GM12872 (cell line): ENCODE measurements at regions not wholly inside any gene's neighbourhood (a gene's known extent, or its start where the extent isn't known, plus 50 kb on each side); places are given as distances from the start of the nearest gene placed in this dataset.

ENCODE experiments used
- TF ChIP-seq, protein P1 (sequence below): IDR thresholded peaks from 3 replicates; pipeline ENCODE4 v1.5.1; 2011; ENCODE audit warnings: low read depth, mild to moderate bottlenecking, low read length, moderate library complexity; ENCODE audit not compliant: insufficient read depth

DNA sequence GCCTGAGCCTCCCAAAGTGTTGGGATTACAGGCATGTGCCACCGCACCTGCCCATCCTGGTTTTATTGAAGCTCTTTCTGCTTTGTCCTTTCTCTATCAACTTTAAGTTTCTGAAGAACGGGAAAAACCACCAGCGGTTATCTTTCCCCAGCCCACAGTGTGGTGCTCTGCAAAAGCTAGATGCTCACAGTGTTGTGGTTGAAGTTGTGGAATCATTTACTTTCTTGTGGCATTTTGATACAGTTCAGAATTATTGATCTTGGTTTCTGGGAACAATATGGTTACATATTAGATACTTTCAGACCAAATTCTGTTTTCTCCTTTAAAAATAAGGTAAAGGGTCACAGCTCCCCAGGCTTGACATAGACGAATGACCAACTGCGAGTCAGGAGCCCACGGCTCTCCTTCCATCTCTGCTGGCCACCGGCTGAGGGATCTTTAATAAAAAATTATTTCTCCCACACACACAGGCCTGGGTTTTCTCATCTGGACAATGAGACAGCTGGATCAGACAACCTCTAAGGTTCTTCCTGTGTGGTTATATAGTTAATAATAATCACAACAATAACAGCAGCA, 385.3 kb downstream of the SETD4 start:
- TF ChIP-seq, protein P1, sequence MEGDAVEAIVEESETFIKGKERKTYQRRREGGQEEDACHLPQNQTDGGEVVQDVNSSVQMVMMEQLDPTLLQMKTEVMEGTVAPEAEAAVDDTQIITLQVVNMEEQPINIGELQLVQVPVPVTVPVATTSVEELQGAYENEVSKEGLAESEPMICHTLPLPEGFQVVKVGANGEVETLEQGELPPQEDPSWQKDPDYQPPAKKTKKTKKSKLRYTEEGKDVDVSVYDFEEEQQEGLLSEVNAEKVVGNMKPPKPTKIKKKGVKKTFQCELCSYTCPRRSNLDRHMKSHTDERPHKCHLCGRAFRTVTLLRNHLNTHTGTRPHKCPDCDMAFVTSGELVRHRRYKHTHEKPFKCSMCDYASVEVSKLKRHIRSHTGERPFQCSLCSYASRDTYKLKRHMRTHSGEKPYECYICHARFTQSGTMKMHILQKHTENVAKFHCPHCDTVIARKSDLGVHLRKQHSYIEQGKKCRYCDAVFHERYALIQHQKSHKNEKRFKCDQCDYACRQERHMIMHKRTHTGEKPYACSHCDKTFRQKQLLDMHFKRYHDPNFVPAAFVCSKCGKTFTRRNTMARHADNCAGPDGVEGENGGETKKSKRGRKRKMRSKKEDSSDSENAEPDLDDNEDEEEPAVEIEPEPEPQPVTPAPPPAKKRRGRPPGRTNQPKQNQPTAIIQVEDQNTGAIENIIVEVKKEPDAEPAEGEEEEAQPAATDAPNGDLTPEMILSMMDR = no peak

DNA sequence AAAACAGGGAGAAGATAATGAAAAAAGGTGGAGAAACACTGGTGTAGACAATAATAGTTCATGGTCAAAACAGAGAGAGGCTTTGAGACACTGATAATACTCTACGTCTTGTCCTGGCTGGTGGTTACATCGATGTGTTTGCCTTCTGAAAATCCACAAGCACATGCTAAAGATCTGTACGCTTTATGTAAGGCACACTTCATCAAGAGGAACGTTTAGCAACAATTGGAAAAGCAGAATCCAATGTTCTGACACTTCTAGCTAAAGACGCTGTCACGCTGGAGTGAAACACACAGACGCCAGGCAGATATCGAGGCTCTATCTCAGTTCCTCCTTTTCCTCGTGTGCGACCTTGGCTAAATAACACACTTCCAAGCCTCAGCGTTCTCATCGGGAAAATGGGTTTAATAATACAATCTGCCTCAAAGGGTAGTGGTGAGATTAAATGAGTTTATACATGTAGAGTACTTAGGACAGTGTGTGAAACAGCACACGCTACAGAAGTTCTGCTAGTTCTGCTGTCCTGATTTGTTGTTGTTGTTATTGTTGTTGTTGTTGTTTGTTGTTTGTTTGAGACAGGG, 386.1 kb downstream of the SETD4 start:
- TF ChIP-seq, protein P1 = no peak

DNA sequence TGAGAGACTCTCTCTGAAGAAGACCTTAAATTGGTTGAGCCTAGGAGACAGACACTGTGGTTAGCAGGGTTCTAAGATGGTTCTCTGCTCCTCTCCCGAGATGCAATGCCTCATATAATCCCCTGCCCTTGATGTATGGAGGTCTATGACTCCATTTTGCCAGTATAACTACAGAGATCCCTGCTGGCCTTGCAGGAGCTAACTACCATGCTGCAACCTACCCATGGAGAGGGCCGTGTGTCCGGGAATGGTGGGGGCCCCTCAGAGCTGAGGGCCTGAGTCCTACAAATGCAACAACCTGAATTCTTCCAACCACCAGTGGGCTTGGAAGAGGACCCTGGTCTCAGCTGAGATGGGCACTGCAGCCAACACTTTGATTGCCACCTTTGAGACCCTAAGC, 388.0 kb downstream of the SETD4 start:
- TF ChIP-seq, protein P1 = no peak

DNA sequence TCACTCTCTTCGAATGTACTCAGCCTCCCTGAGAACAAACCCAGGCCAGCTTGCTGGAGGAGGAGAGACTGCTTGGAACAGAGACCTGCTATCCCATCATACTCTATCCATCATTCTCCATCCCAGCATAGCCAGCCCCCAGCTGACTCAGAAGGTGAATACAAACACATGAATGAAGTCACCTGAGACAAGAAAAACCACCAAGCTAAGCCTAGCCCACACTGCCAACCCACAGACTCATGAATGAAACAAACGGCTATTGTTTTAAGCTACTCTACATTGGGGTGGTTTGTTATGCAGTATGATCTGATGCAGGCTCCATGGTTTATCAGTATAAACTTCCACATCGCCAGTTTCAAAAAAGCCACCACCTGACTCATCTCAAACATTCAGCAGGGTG, 395.6 kb downstream of the SETD4 start:
- TF ChIP-seq, protein P1 = no peak

DNA sequence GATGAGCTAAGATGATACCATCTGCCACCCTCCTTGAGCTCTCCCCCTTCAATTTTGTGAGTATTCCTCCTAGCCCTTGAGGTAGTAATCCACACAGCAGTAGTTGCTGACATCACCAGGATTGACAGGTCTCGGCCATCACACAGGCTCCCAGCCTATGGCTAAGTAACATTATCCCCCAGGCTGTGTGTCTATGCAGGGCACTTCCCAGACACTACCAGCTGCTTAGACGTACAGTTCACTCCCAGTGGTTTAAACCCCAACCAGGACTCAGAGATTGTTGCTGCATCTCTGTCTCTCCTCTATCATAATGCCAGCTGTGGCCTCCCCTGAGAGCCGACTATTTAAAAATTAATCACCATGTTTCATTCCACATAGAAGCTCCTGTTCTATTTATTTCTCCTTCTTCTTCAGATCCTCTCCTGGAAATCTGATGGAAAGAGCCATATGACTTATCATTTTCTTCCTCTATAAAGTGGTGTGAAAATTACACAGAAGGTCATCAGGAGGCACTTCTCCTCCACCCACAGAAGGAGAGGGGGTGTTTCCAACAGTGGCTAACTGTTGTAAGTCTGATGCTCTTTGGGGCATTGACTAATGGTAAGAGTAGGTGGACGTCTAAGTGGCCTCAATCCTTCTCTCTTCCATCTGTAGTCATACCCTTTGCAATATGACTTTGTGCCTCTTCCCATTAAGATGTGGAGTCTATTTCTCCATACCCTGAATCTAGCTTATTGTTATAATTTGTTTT, 396.3 kb downstream of the SETD4 start:
- TF ChIP-seq, protein P1 = no peak

DNA sequence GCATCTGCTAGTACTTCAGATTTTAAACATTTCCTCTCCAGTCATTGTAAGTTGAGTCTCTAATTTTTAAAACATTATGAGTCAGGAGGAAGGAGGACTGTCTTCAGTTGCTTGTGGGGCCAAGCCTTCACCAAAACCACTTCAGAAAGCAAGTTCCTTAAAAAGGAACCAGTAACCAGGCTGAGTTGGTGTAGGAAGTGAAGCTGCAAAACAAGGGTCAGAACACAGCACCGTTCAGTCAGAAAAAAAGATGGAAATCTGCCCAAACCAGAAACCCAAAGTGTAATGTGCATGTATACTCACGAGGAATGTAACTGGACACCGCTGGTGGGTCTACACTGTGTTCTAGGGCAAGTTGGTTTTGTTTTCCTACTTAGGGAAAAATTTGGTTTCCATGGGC, 402.1 kb downstream of the SETD4 start:
- TF ChIP-seq, protein P1 = no peak

DNA sequence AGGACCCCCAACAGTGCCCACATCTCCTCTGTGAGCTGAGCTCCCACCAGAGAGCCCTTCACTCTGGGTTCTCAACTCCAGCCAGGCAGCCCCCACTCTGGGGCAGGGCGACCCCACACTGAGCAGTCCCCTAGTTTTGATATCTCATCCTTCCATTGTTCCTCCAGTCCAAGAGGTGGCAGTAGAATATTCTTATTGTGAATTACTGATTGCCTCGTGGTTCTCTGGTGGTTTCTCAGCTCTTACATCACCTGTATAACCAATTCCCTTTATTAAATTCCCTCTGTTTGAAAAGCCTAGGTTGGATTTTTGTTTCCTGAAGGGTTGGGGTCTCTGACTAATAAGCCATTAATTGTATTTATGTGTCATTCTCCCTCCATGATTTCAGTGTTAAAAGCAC, 407.5 kb downstream of the SETD4 start:
- TF ChIP-seq, protein P1 = no peak
